K562 (cell line): ENCODE measurements at regions not wholly inside any gene's neighbourhood (a gene's known extent, or its start where the extent isn't known, plus 50 kb on each side); places are given as distances from the start of the nearest gene placed in this dataset.

Experiments used
- ATAC-seq: fragments of 200-7000 bp; cut with Tn5 transposase; 3 replicates; pipeline ENCODE4 v1.9.1; 2020; ENCODE audit warnings: moderate library complexity
- BruUV-seq: library from RNA; stranded (reverse); fragments of 400-500 nt; replicated peaks from 2 replicates; lab custom pipeline; 2021; lab: Mats Ljungman, UMichigan
- CTCF ChIA-PET: fragments of 300-600 bp; formaldehyde crosslinking; extraction: SDS; loops from one replicate; lab custom pipeline; 2021; ENCODE audit warnings: low intra/inter-chr PET ratio; lab: Yijun Ruan, JAX
- POLR2A ChIA-PET: fragments of 300-600, 350-650 bp; sonication (Branson Sonifier 250); formaldehyde crosslinking; extraction: SDS; loops from one replicate; lab custom pipeline; 2021; ENCODE audit warnings: antibody characterized with exemption, inconsistent platforms; lab: Yijun Ruan, JAX
- DNase-seq, 4 experiments: peaks; one replicate each; pipeline versions ENCODE4 v3.0.0 to v3.0.0-alpha.2; 2011 to 2018; ENCODE audit warnings: low spot score in 3 of 4, mixed read lengths in 3 of 4; ENCODE audit errors: extremely low read depth in 1 of 4
- FAIRE-seq: peaks from 2 replicates; lab custom pipeline; 2011; peaks lifted over from hg19 to GRCh38; lab: Jason Lieb, UNC
- H2AFZ ChIP-seq: 2 replicates; pipeline ENCODE4 v1.6.0; 2011; ENCODE audit warnings: low read depth, low read length, control low read depth, inconsistent platforms
- H3K27ac ChIP-seq: fragments of 200-600 bp; 3 replicates; pipeline ENCODE4 v1.8.0; 2011; ENCODE audit warnings: low read depth, mild to moderate bottlenecking, control low read depth, inconsistent platforms, low read length, moderate library complexity, mixed read lengths; ENCODE audit errors: extremely low read depth
- H3K27me3 ChIP-seq, 2 experiments: fragments of 300-600 bp in 1 of 2; 2 replicates in 1 of 2; 3 replicates in 1 of 2; pipeline versions ENCODE4 v1.6.0 to v1.8.0; 2011; ENCODE audit warnings: inconsistent platforms in 2 of 2, low read length in 2 of 2, mild to moderate bottlenecking in 1 of 2, mixed read lengths in 1 of 2, moderate library complexity in 1 of 2; ENCODE audit not compliant: control insufficient read depth in 2 of 2, insufficient read depth in 2 of 2
- H3K36me3 ChIP-seq: fragments of 300-600 bp; 3 replicates; pipeline ENCODE4 v1.8.0; 2011; ENCODE audit warnings: mild to moderate bottlenecking, low read length, inconsistent platforms; ENCODE audit not compliant: control insufficient read depth, insufficient read depth
- H3K4me1 ChIP-seq, 2 experiments: fragments of 200-600 bp in 1 of 2; replicated peaks in 1 of 2; 2 replicates in 1 of 2; 3 replicates in 1 of 2; pipeline versions ENCODE4 v1.5.1 to v1.8.0; 2011; ENCODE audit warnings: inconsistent platforms in 2 of 2, low read length in 2 of 2, mild to moderate bottlenecking in 1 of 2, mixed read lengths in 1 of 2, moderate library complexity in 1 of 2; ENCODE audit not compliant: control insufficient read depth in 2 of 2, insufficient read depth in 2 of 2
- H3K4me2 ChIP-seq: 2 replicates; pipeline ENCODE4 v1.6.1; 2011; ENCODE audit warnings: low read length, control low read depth, inconsistent platforms, mixed read lengths; ENCODE audit not compliant: insufficient read depth
- H3K4me3 ChIP-seq: fragments of 200-600 bp; sonication (generic), shearing (Covaris generic); 2 replicates; pipeline ENCODE4 v1.5.1; 2016; ENCODE audit warnings: control low read depth, inconsistent platforms
- H3K79me2 ChIP-seq: fragments of 200-600 bp; 3 replicates; pipeline ENCODE4 v1.8.0; 2011; ENCODE audit warnings: low read length, inconsistent platforms; ENCODE audit not compliant: control insufficient read depth, insufficient read depth
- H3K9ac ChIP-seq, 2 experiments: 2 replicates each; pipeline versions ENCODE4 v1.6.0 to v1.6.1; 2011; ENCODE audit warnings: low read depth in 2 of 2, low read length in 2 of 2, control low read depth in 1 of 2, inconsistent platforms in 1 of 2, mild to moderate bottlenecking in 1 of 2, mixed read lengths in 1 of 2; ENCODE audit not compliant: insufficient read depth in 1 of 2
- H3K9me1 ChIP-seq: one replicate; pipeline ENCODE4 v1.6.0; 2011; ENCODE audit warnings: inconsistent platforms, mild to moderate bottlenecking, low read length, moderate library complexity; ENCODE audit not compliant: control insufficient read depth, insufficient read depth
- H3K9me3 ChIP-seq: replicated peaks from 2 replicates; pipeline ENCODE4 v1.5.1; 2011; ENCODE audit warnings: low read depth, low read length, inconsistent platforms; ENCODE audit not compliant: control insufficient read depth, insufficient read depth
- H4K20me1 ChIP-seq: replicated peaks from 2 replicates; pipeline ENCODE4 v1.6.1; 2011; ENCODE audit warnings: low read length, inconsistent platforms, mixed read lengths; ENCODE audit not compliant: control insufficient read depth, insufficient read depth
- ATF7 ChIP-seq: fragments of 450-650 bp; IDR thresholded peaks from 2 replicates; pipeline ENCODE4 v1.7.1; 2014; ENCODE audit warnings: mild to moderate bottlenecking, moderate library complexity
- CHD2 ChIP-seq: IDR thresholded peaks from 2 replicates; pipeline ENCODE4 v1.6.1; 2011; ENCODE audit warnings: low read depth, low read length
- HDAC8 ChIP-seq: fragments of 450-650 bp; IDR thresholded peaks from 2 replicates; pipeline ENCODE4 v1.6.1; 2016; ENCODE audit warnings: mild to moderate bottlenecking, missing genetic modification characterization, moderate library complexity, missing compliant biosample characterization
- IFI16 ChIP-seq: fragments of 250-450 bp; sonication (Bioruptor Pico); IDR thresholded peaks from 2 replicates; pipeline ENCODE4 v2.1.2; 2022; ENCODE audit warnings: mild to moderate bottlenecking, inconsistent platforms
- KHSRP ChIP-seq: fragments of 450-650 bp; IDR thresholded peaks from 2 replicates; pipeline ENCODE4 v1.6.1; 2017
- PTRF ChIP-seq: fragments of 450-650 bp; IDR thresholded peaks from 2 replicates; pipeline ENCODE4 v1.6.1; 2016; ENCODE audit warnings: mild to moderate bottlenecking, missing genetic modification characterization, missing compliant biosample characterization
- RBM39 ChIP-seq: fragments of 200-400 bp; formaldehyde crosslinking; optimal IDR thresholded peaks from 2 replicates; pipeline ENCODE3; 2018; ENCODE audit warnings: low read depth, low read length
- SNAPC5 ChIP-seq: fragments of 250-450 bp; sonication (Bioruptor Pico); IDR thresholded peaks from 2 replicates; pipeline ENCODE4 v1.8.0; 2021; ENCODE audit warnings: moderate library complexity, mild to moderate bottlenecking, inconsistent platforms
- TCF15 ChIP-seq: fragments of 250-450 bp; sonication (Bioruptor Pico); IDR thresholded peaks from 2 replicates; pipeline ENCODE4 v1.8.0; 2022; ENCODE audit warnings: moderate library complexity, mild to moderate bottlenecking, inconsistent platforms
- ZNF140 ChIP-seq: fragments of 250-450 bp; sonication (Bioruptor Pico); IDR thresholded peaks from 2 replicates; pipeline ENCODE4 v1.8.0; 2021; ENCODE audit warnings: moderate library complexity, mild to moderate bottlenecking, inconsistent platforms
- ZNF695 ChIP-seq: fragments of 450-650 bp; formaldehyde crosslinking; IDR thresholded peaks from 2 replicates; pipeline ENCODE4 v1.4.0; 2020; ENCODE audit warnings: mild to moderate bottlenecking, moderate library complexity
- ZZZ3 ChIP-seq: fragments of 450-650 bp; IDR thresholded peaks from 2 replicates; pipeline ENCODE4 v1.6.1; 2016; ENCODE audit warnings: antibody characterized with exemption, mild to moderate bottlenecking, moderate library complexity
- WGBS: fragments of 100-300 bp; shearing (Covaris generic); methylation state at CpG from one replicate; pipeline ENCODE4 v1.1.6; 2016; ENCODE audit warnings: low coverage, mixed read lengths; ENCODE audit not compliant: insufficient coverage; ENCODE audit errors: missing lambda C conversion rate; 5-methylcytosine and 5-hydroxymethylcytosine counted together
- in situ Hi-C: fragments of 300-500 bp; cut with MboI; formaldehyde crosslinking; loops from 4 replicates; pipeline ENCODE4 v1.15.0; 2018; ENCODE audit warnings: inconsistent platforms, mixed read lengths
- intact Hi-C: fragments of 100-400 bp; cut with micrococcal nuclease; formaldehyde crosslinking; loops from 2 replicates; pipeline ENCODE4 v1.14.2; 2022
- TF ChIP-seq, protein P1 (sequence below): fragments of 250-450 bp; sonication (Bioruptor Pico); IDR thresholded peaks from 2 replicates; pipeline ENCODE4 v1.4.0; 2020; ENCODE audit warnings: borderline replicate concordance
- TF ChIP-seq, protein P2 (sequence below): fragments of 450-650 bp; formaldehyde crosslinking; IDR thresholded peaks from 2 replicates; pipeline ENCODE4 v1.4.0; 2022; ENCODE audit warnings: mild to moderate bottlenecking, moderate library complexity

- Histone ChIP-seq H3K4me3 (no peak overlapping the region), H2AFZ (no peak overlapping the region), H3K9me3 (no peaks in the 10 kb centered on the region; the same call in 1 of the 2 replicates), H3K9ac (no peak overlapping the region), H3K9me1 (no peaks in the 10 kb centered on the region), H3K27me3 (no peaks in the 10 kb centered on the region), H3K36me3 (no peaks in the 10 kb centered on the region), H3K27ac (no peak overlapping the region), H3K4me2 (no peak overlapping the region), H3K4me1 (no peaks in the 10 kb centered on the region), H3K79me2 (no peaks in the 10 kb centered on the region), H4K20me1 (no peaks in the 10 kb centered on the region)
- intact Hi-C loops (no loop called here), in situ Hi-C loops (no loop called here)
- CTCF ChIA-PET, result interaction anchor here (0.6 kb wide), 1 partner anchor 74 kb away, joined by 3 read pairs; no protein-coding TSS in a partner anchor
- BruUV-seq, result no TSS peak
- POLR2A ChIA-PET, result no interaction called here
- TF ChIP-seq, protein P1, sequence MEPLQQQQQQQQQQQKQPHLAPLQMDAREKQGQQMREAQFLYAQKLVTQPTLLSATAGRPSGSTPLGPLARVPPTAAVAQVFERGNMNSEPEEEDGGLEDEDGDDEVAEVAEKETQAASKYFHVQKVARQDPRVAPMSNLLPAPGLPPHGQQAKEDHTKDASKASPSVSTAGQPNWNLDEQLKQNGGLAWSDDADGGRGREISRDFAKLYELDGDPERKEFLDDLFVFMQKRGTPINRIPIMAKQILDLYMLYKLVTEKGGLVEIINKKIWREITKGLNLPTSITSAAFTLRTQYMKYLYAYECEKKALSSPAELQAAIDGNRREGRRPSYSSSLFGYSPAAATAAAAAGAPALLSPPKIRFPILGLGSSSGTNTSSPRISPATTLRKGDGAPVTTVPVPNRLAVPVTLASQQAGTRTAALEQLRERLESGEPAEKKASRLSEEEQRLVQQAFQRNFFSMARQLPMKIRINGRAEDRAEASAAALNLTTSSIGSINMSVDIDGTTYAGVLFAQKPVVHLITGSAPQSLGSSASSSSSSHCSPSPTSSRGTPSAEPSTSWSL (CRISPR knock-in tag), result no peak
- FAIRE-seq, result no peak
- no peak for DNase-seq
- no peak for ATAC-seq
- 9% methylated on average over 4 of the region's 4 CpGs for WGBS
Measured at GRCh38 chr7:83807774-83808173, 158.8 kb upstream of the SEMA3E start.

DNA sequence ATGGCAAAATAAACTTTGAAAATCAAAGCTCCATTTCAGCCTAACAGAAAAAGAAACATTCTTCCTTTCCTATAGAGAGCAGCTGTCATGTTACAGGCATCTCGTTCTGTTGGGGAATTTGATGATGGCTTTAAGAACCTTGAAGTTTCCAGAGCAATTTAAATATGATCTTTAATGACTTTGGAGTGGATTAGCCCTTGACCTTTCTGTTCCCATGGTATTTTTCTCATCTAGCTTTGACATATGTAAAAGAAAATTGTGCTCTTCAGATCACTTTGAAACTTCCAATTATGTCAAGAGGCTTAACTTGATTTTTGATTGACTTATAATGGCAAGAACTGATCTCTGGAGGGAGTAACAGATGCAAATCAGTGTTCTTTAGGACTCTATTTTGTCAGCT, 157.6 kb upstream of the SEMA3E start:
- Histone ChIP-seq H3K9me1 (no peaks in the 10 kb centered on the region), H4K20me1 (no peaks in the 10 kb centered on the region), H3K36me3 (no peaks in the 10 kb centered on the region), H3K4me1 (no peaks in the 10 kb centered on the region), H3K27ac (no peak overlapping the region), H3K9me3 (no peaks in the 10 kb centered on the region), H3K79me2 (no peaks in the 10 kb centered on the region), H3K4me3 (no peak overlapping the region), H3K27me3 (no peaks in the 10 kb centered on the region), H3K4me2 (no peak overlapping the region), H3K9ac (no peak overlapping the region), H2AFZ (no peak overlapping the region)
- ATAC-seq (no peak), FAIRE-seq (no peak), DNase-seq (no peak)
- intact Hi-C loops, result no loop called here
- BruUV-seq, result no TSS peak
- WGBS, result 6% methylated on average over 1 of the region's 1 CpG
- ChIA-PET POLR2A (no interaction called here), CTCF (no interaction called here)
- in situ Hi-C loops, result no loop called here
- TF ChIP-seq SNAPC5 (CRISPR knock-in tag), result no peak
- no peak for TF ChIP-seq IFI16
- no peak for TF ChIP-seq CHD2
- TF ChIP-seq RBM39, result no peak
- TF ChIP-seq ZNF140, result no peak
- no peak for TF ChIP-seq PTRF (tag)
- no peak for TF ChIP-seq ZZZ3
- no peak for TF ChIP-seq KHSRP
- TF ChIP-seq HDAC8 (tag), result no peak
- no peak for TF ChIP-seq ATF7
- TF ChIP-seq ZNF695 (CRISPR knock-in tag), result no peak
- no peak for TF ChIP-seq TCF15
- TF ChIP-seq, protein P2, sequence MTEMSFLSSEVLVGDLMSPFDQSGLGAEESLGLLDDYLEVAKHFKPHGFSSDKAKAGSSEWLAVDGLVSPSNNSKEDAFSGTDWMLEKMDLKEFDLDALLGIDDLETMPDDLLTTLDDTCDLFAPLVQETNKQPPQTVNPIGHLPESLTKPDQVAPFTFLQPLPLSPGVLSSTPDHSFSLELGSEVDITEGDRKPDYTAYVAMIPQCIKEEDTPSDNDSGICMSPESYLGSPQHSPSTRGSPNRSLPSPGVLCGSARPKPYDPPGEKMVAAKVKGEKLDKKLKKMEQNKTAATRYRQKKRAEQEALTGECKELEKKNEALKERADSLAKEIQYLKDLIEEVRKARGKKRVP (CRISPR knock-in tag), result no peak
